ENCODE measurements at regions not wholly inside any gene's neighbourhood (a gene's known extent, or its start where the extent isn't known, plus 50 kb on each side); places are given as distances from the start of the nearest gene placed in this dataset.

- DNase-seq (ENCODE audit: low spot score in 2 of 2) (no peak), ATAC-seq (replicated peaks; ENCODE audit: extremely low read depth, poor library complexity, severe bottlenecking) (no peak)
- H3K4me1 Mint-ChIP-seq = peaks cover 24% of the 10 kb centered on the region
- no peak overlapping the region for H3K4me3 Mint-ChIP-seq
- no peak overlapping the region for H3K27ac Mint-ChIP-seq (ENCODE audit: low read depth)
- H3K27me3 Mint-ChIP-seq = peaks cover 100% of the 10 kb centered on the region
- no peaks in the 10 kb centered on the region for H3K9me3 Mint-ChIP-seq
- H3K36me3 Mint-ChIP-seq (ENCODE audit: insufficient read depth) = no peaks in the 10 kb centered on the region
Observed at GRCh38 chr15:89406218-89406939, 71.8 kb upstream of the POLG start.

DNA sequence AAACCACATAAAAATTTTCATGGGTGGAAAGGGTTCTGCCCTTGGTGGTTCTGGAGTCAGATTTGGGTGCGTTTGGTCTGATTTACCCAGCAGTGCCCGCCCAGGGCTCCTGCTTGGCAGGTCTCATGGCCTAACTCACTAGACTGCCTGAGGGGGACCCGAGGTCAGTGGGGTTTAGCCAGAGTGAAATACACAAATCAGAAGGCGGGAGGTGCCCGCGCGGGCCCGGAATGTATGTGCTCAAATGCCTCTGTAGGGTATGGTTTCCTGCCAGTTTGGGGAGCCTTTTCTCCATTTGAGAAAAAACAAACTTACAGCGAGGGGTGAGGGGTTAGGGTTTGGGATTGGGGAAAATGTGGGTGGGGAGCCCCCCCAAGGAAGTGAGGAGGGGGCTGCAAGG lies 70.9 kb upstream of the POLG start:
- H3K27ac Mint-ChIP-seq (ENCODE audit: low read depth) = no peak overlapping the region
- peaks cover 100% of the 10 kb centered on the region for H3K27me3 Mint-ChIP-seq
- no peak for DNase-seq (ENCODE audit: low spot score in 2 of 2)
- H3K4me3 Mint-ChIP-seq = no peak overlapping the region
- ATAC-seq (replicated peaks; ENCODE audit: extremely low read depth, poor library complexity, severe bottlenecking) = no peak
- H3K9me3 Mint-ChIP-seq = no peaks in the 10 kb centered on the region
- H3K36me3 Mint-ChIP-seq (ENCODE audit: insufficient read depth) = no peaks in the 10 kb centered on the region
- H3K4me1 Mint-ChIP-seq = peaks cover 21% of the 10 kb centered on the region

DNA sequence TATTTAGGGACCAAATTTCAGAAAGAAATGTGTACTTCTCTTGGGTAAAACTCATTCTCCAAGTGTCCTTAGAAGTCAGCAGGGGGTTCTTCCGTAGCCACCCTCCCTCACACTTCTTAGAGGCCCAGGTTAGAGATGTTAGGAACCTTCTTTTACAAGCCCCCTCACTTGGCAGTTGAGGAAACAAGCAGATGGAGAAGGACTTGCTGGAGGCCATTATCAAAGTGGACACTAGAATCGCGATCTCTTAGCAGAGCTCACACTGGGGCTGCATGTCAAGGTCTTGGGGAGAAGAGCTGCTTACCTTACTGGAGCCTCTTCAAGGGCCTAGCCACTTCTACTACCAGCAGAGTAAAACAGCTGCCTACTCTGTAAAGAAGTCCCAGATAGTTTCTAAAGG lies 69.4 kb upstream of the POLG start:
- Mint-ChIP-seq H3K27me3 (peaks cover 86% of the 10 kb centered on the region), H3K27ac (ENCODE audit: low read depth) (no peak overlapping the region), H3K9me3 (no peaks in the 10 kb centered on the region), H3K4me1 (peaks cover 17% of the 10 kb centered on the region), H3K4me3 (no peak overlapping the region), H3K36me3 (ENCODE audit: insufficient read depth) (no peaks in the 10 kb centered on the region)
- DNase-seq (ENCODE audit: low spot score in 2 of 2) (no peak), ATAC-seq (replicated peaks; ENCODE audit: extremely low read depth, poor library complexity, severe bottlenecking) (no peak)

DNA sequence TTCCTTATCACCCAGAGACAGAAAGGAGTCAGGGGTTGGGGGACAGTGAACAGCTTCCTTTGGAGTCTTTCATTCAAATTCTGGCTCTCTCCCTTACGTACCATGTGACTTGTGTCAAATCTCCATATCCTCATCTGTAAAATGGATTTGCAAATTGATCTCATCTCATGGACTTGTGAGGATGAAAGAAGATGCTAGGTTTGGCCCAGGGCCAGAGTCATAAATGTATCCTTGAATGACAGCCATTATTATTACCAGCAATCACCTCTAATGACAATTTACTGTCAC lies 67.8 kb upstream of the POLG start:
- H3K27ac Mint-ChIP-seq (ENCODE audit: low read depth) = no peak overlapping the region
- no peak for ATAC-seq (replicated peaks; ENCODE audit: extremely low read depth, poor library complexity, severe bottlenecking)
- H3K36me3 Mint-ChIP-seq (ENCODE audit: insufficient read depth) = no peaks in the 10 kb centered on the region
- peaks cover 71% of the 10 kb centered on the region for H3K27me3 Mint-ChIP-seq
- H3K4me3 Mint-ChIP-seq = no peak overlapping the region
- DNase-seq (ENCODE audit: low spot score in 2 of 2) = no peak
- H3K4me1 Mint-ChIP-seq = peaks cover 6% of the 10 kb centered on the region
- no peaks in the 10 kb centered on the region for H3K9me3 Mint-ChIP-seq

DNA sequence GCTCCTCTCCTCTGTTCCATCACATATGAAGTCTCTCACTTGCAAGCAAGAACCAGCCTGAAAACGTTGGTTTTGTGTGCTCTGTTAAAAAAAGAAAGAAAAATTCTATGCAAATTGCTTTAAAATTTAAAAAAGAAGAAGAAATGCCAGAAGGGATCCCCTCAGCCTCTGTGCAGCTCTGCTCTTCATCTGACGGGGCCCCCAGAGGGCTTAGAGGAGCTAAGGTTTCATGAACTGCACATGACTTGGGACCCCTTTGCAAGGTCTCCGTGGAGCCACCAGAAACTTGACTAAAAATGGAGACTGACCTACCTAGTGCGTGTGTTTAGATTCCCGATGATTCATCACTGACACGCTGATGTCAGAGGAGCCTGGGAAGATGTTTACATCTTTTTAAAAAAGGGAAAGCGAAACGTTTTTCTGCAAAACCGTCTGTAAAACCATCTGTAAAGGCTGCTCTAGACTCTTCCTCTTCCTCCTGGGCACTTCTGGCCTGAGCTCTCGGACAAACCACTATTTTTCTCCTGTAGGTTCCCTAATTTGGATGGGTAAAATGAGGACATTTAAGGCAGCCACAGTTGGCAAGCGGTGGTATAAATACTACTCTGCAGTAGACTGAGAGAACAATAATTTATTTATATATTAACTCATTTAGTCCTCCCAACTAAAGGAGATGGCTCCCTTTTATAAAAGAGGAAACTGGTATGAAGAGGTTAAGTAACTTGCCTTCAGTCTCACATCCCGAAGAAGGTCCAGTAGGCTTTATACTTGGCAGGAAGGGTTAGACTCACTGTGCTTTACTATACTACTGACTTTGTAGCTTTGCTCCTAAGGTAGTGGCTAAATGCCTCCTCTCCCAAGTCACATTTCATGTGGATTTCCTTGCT lies 67.2 kb upstream of the POLG start:
- H3K9me3 Mint-ChIP-seq = no peaks in the 10 kb centered on the region
- no peaks in the 10 kb centered on the region for H3K36me3 Mint-ChIP-seq (ENCODE audit: insufficient read depth)
- H3K4me3 Mint-ChIP-seq = no peak overlapping the region
- DNase-seq (ENCODE audit: low spot score in 2 of 2) (no peak), ATAC-seq (replicated peaks; ENCODE audit: extremely low read depth, poor library complexity, severe bottlenecking) (no peak)
- H3K27ac Mint-ChIP-seq (ENCODE audit: low read depth) = no peak overlapping the region
- peaks cover 6% of the 10 kb centered on the region for H3K4me1 Mint-ChIP-seq
- peaks cover 71% of the 10 kb centered on the region for H3K27me3 Mint-ChIP-seq

- DNase-seq (ENCODE audit: low spot score in 2 of 2) = no peak
- Mint-ChIP-seq H3K27ac (ENCODE audit: low read depth) (no peak overlapping the region), H3K36me3 (ENCODE audit: insufficient read depth) (no peaks in the 10 kb centered on the region), H3K4me1 (peaks cover under 1% of the 10 kb centered on the region), H3K4me3 (peak overlapping the region; percentile 68), H3K9me3 (no peaks in the 10 kb centered on the region), H3K27me3 (peaks cover 67% of the 10 kb centered on the region)
- no peak for ATAC-seq (replicated peaks; ENCODE audit: extremely low read depth, poor library complexity, severe bottlenecking)
Observed at GRCh38 chr15:89400782-89401545, 66.3 kb upstream of the POLG start.

DNA sequence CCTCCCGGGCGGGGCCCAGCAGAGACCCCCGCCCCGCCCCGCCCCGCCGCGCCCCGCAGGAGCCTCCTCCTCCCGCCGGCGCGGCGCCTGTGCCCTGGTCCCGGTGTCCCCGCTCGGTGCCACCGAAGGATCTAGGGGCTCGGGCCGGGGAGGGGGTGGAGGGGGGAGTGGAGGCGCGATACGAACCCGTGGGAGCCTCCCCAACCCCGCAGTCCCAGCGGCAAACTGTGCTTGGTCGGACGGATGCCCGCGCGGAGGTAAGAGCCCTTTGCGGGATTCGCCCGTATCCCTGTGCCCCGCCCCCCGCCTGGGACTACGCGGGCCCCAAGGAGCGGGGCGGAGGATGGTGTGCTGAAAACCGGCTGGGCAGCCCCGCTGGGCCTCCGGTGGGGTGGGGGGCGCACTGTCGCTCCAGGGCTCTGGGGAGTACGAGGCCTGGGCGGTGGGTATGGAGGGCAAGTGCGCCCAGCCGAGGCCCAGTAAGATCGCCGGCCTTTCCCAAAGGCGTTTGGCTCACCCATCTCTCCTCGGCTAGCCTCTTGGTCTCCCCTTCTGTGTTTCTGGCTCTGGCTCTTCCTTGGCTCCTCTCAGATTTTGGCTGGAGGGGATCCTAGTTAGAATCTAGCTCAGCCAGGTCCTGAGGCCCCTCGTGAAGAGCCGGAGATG lies 65.6 kb upstream of the POLG start:
- Mint-ChIP-seq H3K4me3 (peak overlapping the region; percentile 68), H3K4me1 (no peaks in the 10 kb centered on the region), H3K36me3 (ENCODE audit: insufficient read depth) (no peaks in the 10 kb centered on the region), H3K27me3 (peaks cover 61% of the 10 kb centered on the region), H3K27ac (ENCODE audit: low read depth) (no peak overlapping the region), H3K9me3 (no peaks in the 10 kb centered on the region)
- ATAC-seq (replicated peaks; ENCODE audit: extremely low read depth, poor library complexity, severe bottlenecking) = no peak
- DNase-seq (ENCODE audit: low spot score in 2 of 2) = no peak

GRCh38 chr15:89399238-89400115 lies 64.9 kb upstream of the POLG start:
- H3K36me3 Mint-ChIP-seq (ENCODE audit: insufficient read depth) = no peaks in the 10 kb centered on the region
- peak; percentile 36 for ATAC-seq (replicated peaks; ENCODE audit: extremely low read depth, poor library complexity, severe bottlenecking)
- DNase-seq (ENCODE audit: low spot score in 2 of 2) = no peak
- H3K4me1 Mint-ChIP-seq = no peaks in the 10 kb centered on the region
- H3K9me3 Mint-ChIP-seq = no peaks in the 10 kb centered on the region
- H3K4me3 Mint-ChIP-seq = peak overlapping the region; percentile 68
- peaks cover 61% of the 10 kb centered on the region for H3K27me3 Mint-ChIP-seq
- H3K27ac Mint-ChIP-seq (ENCODE audit: low read depth) = no peak overlapping the region

- H3K36me3 Mint-ChIP-seq (ENCODE audit: insufficient read depth) = no peaks in the 10 kb centered on the region
- H3K27ac Mint-ChIP-seq (ENCODE audit: low read depth) = no peak overlapping the region
- H3K9me3 Mint-ChIP-seq = no peaks in the 10 kb centered on the region
- H3K4me3 Mint-ChIP-seq = peak overlapping the region; percentile 68
- DNase-seq (ENCODE audit: low spot score in 2 of 2) (no peak), ATAC-seq (replicated peaks; ENCODE audit: extremely low read depth, poor library complexity, severe bottlenecking) (no peak)
- H3K4me1 Mint-ChIP-seq = no peaks in the 10 kb centered on the region
- peaks cover 57% of the 10 kb centered on the region for H3K27me3 Mint-ChIP-seq
Observed at GRCh38 chr15:89398896-89399237, 64.2 kb upstream of the POLG start.

DNA sequence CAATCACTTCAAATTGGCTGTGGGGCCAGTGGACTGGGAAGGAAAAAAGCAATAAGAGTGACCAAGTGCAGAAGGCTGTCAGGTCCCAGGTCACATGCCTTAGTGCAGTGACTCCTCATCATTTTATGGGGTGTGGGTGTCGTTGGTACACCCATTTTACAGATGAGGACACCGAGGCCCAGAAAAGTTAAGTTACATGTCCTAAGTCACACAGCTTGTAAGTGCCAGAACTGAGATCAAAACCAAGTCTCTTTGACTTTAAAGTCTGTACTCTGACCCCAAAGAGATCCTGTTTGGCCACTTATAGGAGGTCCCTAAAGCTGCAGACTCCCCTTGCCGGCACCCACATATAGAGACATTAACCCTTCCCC lies 63.0 kb upstream of the POLG start:
- Mint-ChIP-seq H3K36me3 (ENCODE audit: insufficient read depth) (peaks cover 2% of the 10 kb centered on the region), H3K9me3 (no peaks in the 10 kb centered on the region), H3K27me3 (peaks cover 45% of the 10 kb centered on the region), H3K4me1 (no peaks in the 10 kb centered on the region), H3K27ac (ENCODE audit: low read depth) (no peak overlapping the region), H3K4me3 (no peak overlapping the region)
- DNase-seq (ENCODE audit: low spot score in 2 of 2) = no peak
- no peak for ATAC-seq (replicated peaks; ENCODE audit: extremely low read depth, poor library complexity, severe bottlenecking)

GRCh38 chr15:89396723-89397652 lies 62.4 kb upstream of the POLG start:
- Mint-ChIP-seq H3K27ac (ENCODE audit: low read depth) (no peak overlapping the region), H3K4me3 (no peak overlapping the region), H3K27me3 (peaks cover 44% of the 10 kb centered on the region), H3K9me3 (no peaks in the 10 kb centered on the region), H3K36me3 (ENCODE audit: insufficient read depth) (peaks cover 2% of the 10 kb centered on the region), H3K4me1 (no peaks in the 10 kb centered on the region)
- DNase-seq (ENCODE audit: low spot score in 2 of 2) (no peak), ATAC-seq (replicated peaks; ENCODE audit: extremely low read depth, poor library complexity, severe bottlenecking) (no peak)

Measured in central memory CD8-positive, alpha-beta T cell (primary cell).